ENCODE measurements at regions not wholly inside any gene's neighbourhood (a gene's known extent, or its start where the extent isn't known, plus 50 kb on each side); places are given as distances from the start of the nearest gene placed in this dataset.

- WGBS, 2 experiments (ENCODE audit: insufficient coverage in 2 of 2), result 75% methylated on average over 1 of the region's 4 CpGs; no CpG with 5 or more reads in 1 of the 2 experiments
- Histone ChIP-seq H3K9me3 (ENCODE audit: control insufficient read depth, low read length) (no peaks in the 10 kb centered on the region), H3K27ac (ENCODE audit: low read depth, low read length, severe bottlenecking) (no peak overlapping the region)
Observed at GRCh38 chr1:80403471-80403893, 1397.0 kb upstream of the ADGRL4 start.

GRCh38 chr1:80402625-80403024 is 1396.1 kb upstream of the ADGRL4 start:
- no peak overlapping the region for H3K27ac ChIP-seq (ENCODE audit: low read depth, low read length, severe bottlenecking)
- H3K4me1 ChIP-seq (ENCODE audit: control insufficient read depth, insufficient read depth, low read length, poor library complexity, severe bottlenecking), result no peaks in the 10 kb centered on the region
- H3K9me3 ChIP-seq (ENCODE audit: control insufficient read depth, low read length), result no peaks in the 10 kb centered on the region
- no CpG with 5 or more reads among the region's 3 CpGs for WGBS, 2 experiments (ENCODE audit: insufficient coverage in 2 of 2)
- no peaks in the 10 kb centered on the region for H3K36me3 ChIP-seq (ENCODE audit: control insufficient read depth, insufficient read depth, low read length)
- H3K4me3 ChIP-seq (ENCODE audit: extremely low read depth, insufficient read depth, low read length, poor library complexity, severe bottlenecking), result no peak overlapping the region

More at GRCh38 chr1:80403471-80403893, 1397.0 kb upstream of the ADGRL4 start:
- Histone ChIP-seq H3K4me3 (ENCODE audit: extremely low read depth, insufficient read depth, low read length, poor library complexity, severe bottlenecking) (no peak overlapping the region), H3K4me1 (ENCODE audit: control insufficient read depth, insufficient read depth, low read length, poor library complexity, severe bottlenecking) (no peaks in the 10 kb centered on the region), H3K36me3 (ENCODE audit: control insufficient read depth, insufficient read depth, low read length) (no peaks in the 10 kb centered on the region)

DNA sequence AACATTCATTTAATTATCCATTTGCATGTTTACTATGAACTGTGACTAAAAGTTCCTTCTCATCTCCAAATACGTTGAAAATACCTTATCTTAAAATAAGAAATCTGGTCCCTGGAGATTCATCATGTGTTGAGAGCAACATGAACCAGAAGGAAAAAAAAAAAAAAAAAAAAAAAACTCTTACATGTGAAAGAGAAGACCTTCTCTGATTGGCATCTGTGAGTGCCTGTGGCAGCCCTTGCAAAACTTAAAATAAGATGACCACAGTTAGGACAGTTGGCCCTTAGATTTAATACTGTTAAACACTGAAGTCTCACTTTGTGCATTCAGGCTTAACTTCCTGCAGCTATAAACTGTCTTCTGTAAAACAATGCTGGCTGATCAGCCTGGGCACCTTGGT is 1395.2 kb upstream of the ADGRL4 start:
- Histone ChIP-seq H3K4me3 (ENCODE audit: extremely low read depth, insufficient read depth, low read length, poor library complexity, severe bottlenecking) (no peak overlapping the region), H3K36me3 (ENCODE audit: control insufficient read depth, insufficient read depth, low read length) (no peaks in the 10 kb centered on the region), H3K4me1 (ENCODE audit: control insufficient read depth, insufficient read depth, low read length, poor library complexity, severe bottlenecking) (no peaks in the 10 kb centered on the region), H3K9me3 (ENCODE audit: control insufficient read depth, low read length) (no peaks in the 10 kb centered on the region), H3K27ac (ENCODE audit: low read depth, low read length, severe bottlenecking) (no peak overlapping the region)
- WGBS, 2 experiments (ENCODE audit: insufficient coverage in 2 of 2), result no CpG with 5 or more reads among the region's 1 CpG

DNA sequence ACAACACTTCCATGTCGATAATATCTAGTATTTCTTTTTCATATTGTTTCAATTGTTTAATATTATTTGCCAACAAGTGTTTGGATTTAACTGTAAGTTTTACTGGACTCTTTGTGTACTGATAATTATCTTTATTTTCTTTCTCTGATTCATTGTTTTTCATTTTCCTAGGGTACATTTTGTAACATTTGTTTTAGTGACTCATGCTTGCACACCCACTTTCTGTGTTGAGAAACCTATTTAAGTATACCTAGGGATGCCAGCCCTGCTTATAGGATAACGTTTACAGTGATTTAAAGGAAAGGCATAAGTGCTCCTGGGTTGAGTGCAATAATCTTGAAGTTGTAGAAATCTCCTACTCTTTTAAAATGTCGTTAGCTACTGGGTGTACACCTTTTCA is 1386.0 kb upstream of the ADGRL4 start:
- H3K4me3 ChIP-seq (ENCODE audit: extremely low read depth, insufficient read depth, low read length, poor library complexity, severe bottlenecking), result no peak overlapping the region
- H3K36me3 ChIP-seq (ENCODE audit: control insufficient read depth, insufficient read depth, low read length), result no peaks in the 10 kb centered on the region
- 33% methylated on average over 1 of the region's 3 CpGs; no CpG with 5 or more reads in 1 of the 2 experiments for WGBS, 2 experiments (ENCODE audit: insufficient coverage in 2 of 2)
- H3K9me3 ChIP-seq (ENCODE audit: control insufficient read depth, low read length), result peaks cover 8% of the 10 kb centered on the region
- no peaks in the 10 kb centered on the region for H3K4me1 ChIP-seq (ENCODE audit: control insufficient read depth, insufficient read depth, low read length, poor library complexity, severe bottlenecking)
- H3K27ac ChIP-seq (ENCODE audit: low read depth, low read length, severe bottlenecking), result no peak overlapping the region

- peaks cover 8% of the 10 kb centered on the region for H3K9me3 ChIP-seq (ENCODE audit: control insufficient read depth, low read length)
- no peak overlapping the region for H3K27ac ChIP-seq (ENCODE audit: low read depth, low read length, severe bottlenecking)
- no peak overlapping the region for H3K4me3 ChIP-seq (ENCODE audit: extremely low read depth, insufficient read depth, low read length, poor library complexity, severe bottlenecking)
- no peaks in the 10 kb centered on the region for H3K36me3 ChIP-seq (ENCODE audit: control insufficient read depth, insufficient read depth, low read length)
- H3K4me1 ChIP-seq (ENCODE audit: control insufficient read depth, insufficient read depth, low read length, poor library complexity, severe bottlenecking), result no peaks in the 10 kb centered on the region
Observed at GRCh38 chr1:80385650-80386049, 1379.1 kb upstream of the ADGRL4 start.

- no peaks in the 10 kb centered on the region for H3K4me1 ChIP-seq (ENCODE audit: control insufficient read depth, insufficient read depth, low read length, poor library complexity, severe bottlenecking)
- no peak overlapping the region for H3K27ac ChIP-seq (ENCODE audit: low read depth, low read length, severe bottlenecking)
- peaks cover 8% of the 10 kb centered on the region for H3K9me3 ChIP-seq (ENCODE audit: control insufficient read depth, low read length)
- no peaks in the 10 kb centered on the region for H3K36me3 ChIP-seq (ENCODE audit: control insufficient read depth, insufficient read depth, low read length)
- H3K4me3 ChIP-seq (ENCODE audit: extremely low read depth, insufficient read depth, low read length, poor library complexity, severe bottlenecking), result no peak overlapping the region
Observed at GRCh38 chr1:80384959-80385358, 1378.4 kb upstream of the ADGRL4 start.

- Histone ChIP-seq H3K36me3 (ENCODE audit: control insufficient read depth, insufficient read depth, low read length) (no peaks in the 10 kb centered on the region), H3K9me3 (ENCODE audit: control insufficient read depth, low read length) (peaks cover 4% of the 10 kb centered on the region), H3K4me1 (ENCODE audit: control insufficient read depth, insufficient read depth, low read length, poor library complexity, severe bottlenecking) (no peaks in the 10 kb centered on the region), H3K27ac (ENCODE audit: low read depth, low read length, severe bottlenecking) (no peak overlapping the region), H3K4me3 (ENCODE audit: extremely low read depth, insufficient read depth, low read length, poor library complexity, severe bottlenecking) (no peak overlapping the region)
- WGBS, 2 experiments (ENCODE audit: insufficient coverage in 2 of 2), result no CpG with 5 or more reads among the region's 1 CpG
Observed at GRCh38 chr1:80384083-80384830, 1377.7 kb upstream of the ADGRL4 start.

DNA sequence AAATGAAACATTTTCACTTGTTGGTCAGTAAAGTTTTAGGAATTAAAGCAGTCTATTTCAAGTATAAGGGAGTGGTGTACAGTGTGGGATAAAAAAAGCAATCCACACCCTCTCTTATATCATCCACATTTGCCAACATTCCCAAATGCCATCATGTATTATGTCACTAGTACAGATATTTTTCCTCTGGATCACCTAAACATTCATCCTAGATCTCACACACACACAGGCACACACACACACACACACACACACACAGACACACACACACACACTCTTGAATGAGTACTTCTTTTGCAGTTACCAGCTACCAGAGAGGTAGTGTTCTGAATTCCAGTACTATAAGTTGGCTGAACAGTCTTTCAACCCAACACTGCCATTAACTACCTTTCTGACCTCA is 1369.1 kb upstream of the ADGRL4 start:
- no peaks in the 10 kb centered on the region for H3K9me3 ChIP-seq (ENCODE audit: control insufficient read depth, low read length)
- H3K27ac ChIP-seq (ENCODE audit: low read depth, low read length, severe bottlenecking), result no peak overlapping the region
- no peaks in the 10 kb centered on the region for H3K4me1 ChIP-seq (ENCODE audit: control insufficient read depth, insufficient read depth, low read length, poor library complexity, severe bottlenecking)
- no peak overlapping the region for H3K4me3 ChIP-seq (ENCODE audit: extremely low read depth, insufficient read depth, low read length, poor library complexity, severe bottlenecking)
- no peaks in the 10 kb centered on the region for H3K36me3 ChIP-seq (ENCODE audit: control insufficient read depth, insufficient read depth, low read length)

DNA sequence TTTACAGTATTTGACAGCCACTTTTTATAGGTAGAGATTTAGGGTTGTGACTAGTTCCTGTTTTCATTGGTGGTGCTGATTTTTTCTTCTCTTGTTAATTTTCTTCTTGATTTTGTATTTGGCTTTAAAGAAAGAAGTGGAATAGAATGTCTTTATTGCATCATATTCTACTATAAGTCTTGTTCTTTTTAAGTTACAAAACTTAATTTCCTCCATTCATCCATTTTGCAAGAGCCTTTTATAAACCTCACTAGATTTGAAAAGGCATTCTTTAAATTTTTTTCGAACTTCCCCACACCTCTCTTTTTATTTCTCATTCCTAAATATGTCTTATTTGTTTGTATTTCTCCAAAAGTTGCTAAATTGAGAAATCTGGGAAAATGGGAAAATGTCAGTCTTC is 1368.6 kb upstream of the ADGRL4 start:
- Histone ChIP-seq H3K4me3 (ENCODE audit: extremely low read depth, insufficient read depth, low read length, poor library complexity, severe bottlenecking) (no peak overlapping the region), H3K36me3 (ENCODE audit: control insufficient read depth, insufficient read depth, low read length) (no peaks in the 10 kb centered on the region), H3K27ac (ENCODE audit: low read depth, low read length, severe bottlenecking) (no peak overlapping the region), H3K9me3 (ENCODE audit: control insufficient read depth, low read length) (no peaks in the 10 kb centered on the region), H3K4me1 (ENCODE audit: control insufficient read depth, insufficient read depth, low read length, poor library complexity, severe bottlenecking) (no peaks in the 10 kb centered on the region)
- WGBS, 2 experiments (ENCODE audit: insufficient coverage in 2 of 2), result no CpG with 5 or more reads among the region's 1 CpG

- WGBS, 2 experiments (ENCODE audit: insufficient coverage in 2 of 2), result no CpG with 5 or more reads among the region's 3 CpGs
- H3K4me3 ChIP-seq (ENCODE audit: extremely low read depth, insufficient read depth, low read length, poor library complexity, severe bottlenecking), result no peak overlapping the region
Observed at GRCh38 chr1:80369780-80370179, 1363.2 kb upstream of the ADGRL4 start.

GRCh38 chr1:80367058-80367457 is 1360.5 kb upstream of the ADGRL4 start:
- Histone ChIP-seq H3K36me3 (ENCODE audit: control insufficient read depth, insufficient read depth, low read length) (no peaks in the 10 kb centered on the region), H3K9me3 (ENCODE audit: control insufficient read depth, low read length) (no peaks in the 10 kb centered on the region), H3K4me1 (ENCODE audit: control insufficient read depth, insufficient read depth, low read length, poor library complexity, severe bottlenecking) (no peaks in the 10 kb centered on the region), H3K4me3 (ENCODE audit: extremely low read depth, insufficient read depth, low read length, poor library complexity, severe bottlenecking) (no peak overlapping the region), H3K27ac (ENCODE audit: low read depth, low read length, severe bottlenecking) (no peak overlapping the region)
- WGBS, 2 experiments (ENCODE audit: insufficient coverage in 2 of 2), result 100% methylated on average over 1 of the region's 3 CpGs; no CpG with 5 or more reads in 1 of the 2 experiments

More at GRCh38 chr1:80369780-80370179, 1363.2 kb upstream of the ADGRL4 start:
- H3K36me3 ChIP-seq (ENCODE audit: control insufficient read depth, insufficient read depth, low read length), result no peaks in the 10 kb centered on the region
- no peaks in the 10 kb centered on the region for H3K9me3 ChIP-seq (ENCODE audit: control insufficient read depth, low read length)
- no peak overlapping the region for H3K27ac ChIP-seq (ENCODE audit: low read depth, low read length, severe bottlenecking)
- no peaks in the 10 kb centered on the region for H3K4me1 ChIP-seq (ENCODE audit: control insufficient read depth, insufficient read depth, low read length, poor library complexity, severe bottlenecking)
